Tibial nerve (tissue), 4 donors: ENCODE measurements at regions not wholly inside any gene's neighbourhood (a gene's known extent, or its start where the extent isn't known, plus 50 kb on each side); places are given as distances from the start of the nearest gene placed in this dataset.
"Not testable (repeated sequence)": the region's sequence is repeated elsewhere in the genome, so short reads cannot be mapped to it uniquely, and the experiment has no call there.

Experiments used
- DNase-seq, 2 donors: peaks; one replicate each; pipeline ENCODE4 v3.0.0-alpha.2; 2019; ENCODE audit warnings: low spot score in 2 of 2
- H3K27ac ChIP-seq, 4 donors: fragments of 200-600 bp; sonication (generic) in 3 of 4; one replicate each; pipeline ENCODE4 v1.5.1; 2017 to 2019; ENCODE audit warnings: mild to moderate bottlenecking in 1 of 4
- H3K27me3 ChIP-seq, 2 donors: fragments of 200-600 bp; sonication (generic) in 1 of 2; one replicate each; pipeline versions ENCODE4 v1.5.1 to v1.6.0; 2017 to 2019
- H3K36me3 ChIP-seq, 3 donors: fragments of 200-600 bp; sonication (generic); one replicate each; pipeline ENCODE4 v1.5.1; 2018 to 2019
- H3K4me1 ChIP-seq, 4 donors: fragments of 200-600 bp; sonication (generic) in 3 of 4; one replicate each; pipeline ENCODE4 v1.5.1; 2017 to 2019
- H3K4me3 ChIP-seq, 4 donors: fragments of 200-600 bp; sonication (generic) in 3 of 4; one replicate each; pipeline ENCODE4 v1.5.1; 2017 to 2019; ENCODE audit warnings: mild to moderate bottlenecking in 1 of 4, moderate library complexity in 1 of 4
- H3K9me3 ChIP-seq, 4 donors: fragments of 200-600 bp; sonication (generic) in 3 of 4; one replicate each; pipeline ENCODE4 v1.5.1; 2017 to 2019
- EP300 ChIP-seq, 2 donors: sonication (generic); formaldehyde crosslinking; IDR thresholded peaks; one replicate each; pipeline ENCODE4 v1.6.1; 2017; ENCODE audit warnings: antibody characterized with exemption in 2 of 2, mild to moderate bottlenecking in 1 of 2
- POLR2A ChIP-seq, 2 donors: fragments of 450-650 bp; IDR thresholded peaks; one replicate each; pipeline ENCODE4 v1.6.1; 2017; ENCODE audit warnings: antibody characterized with exemption in 2 of 2, mild to moderate bottlenecking in 2 of 2, moderate library complexity in 2 of 2
- WGBS, 2 donors: methylation state at CpG; one replicate each; pipeline ENCODE4 v1.1.5; 2018; 5-methylcytosine and 5-hydroxymethylcytosine counted together
- TF ChIP-seq, protein P1 (sequence below), 5 experiments: fragments of 200-600 bp in 3 of 5; fragments of 450-650 bp in 2 of 5; sonication (generic) in 3 of 5; IDR thresholded peaks; one replicate each; pipeline ENCODE4 v1.5.1; 2016 to 2019; ENCODE audit warnings: antibody characterized with exemption in 5 of 5, mild to moderate bottlenecking in 3 of 5, moderate library complexity in 2 of 5

- Histone ChIP-seq H3K36me3 (no peaks in the 10 kb centered on the region), H3K4me1 (no peaks in the 10 kb centered on the region), H3K9me3 (peaks cover 0 to 8% (median 0%) of the 10 kb centered on the region in 4 donors), H3K4me3 (no peak overlapping the region), H3K27ac (no peak overlapping the region), H3K27me3 (no peaks in the 10 kb centered on the region)
- no peak for DNase-seq
- TF ChIP-seq POLR2A (IDR thresholded peaks at IDR 0.05) (no peak), EP300 (IDR thresholded peaks at IDR 0.05) (no peak)
- TF ChIP-seq, protein P1, sequence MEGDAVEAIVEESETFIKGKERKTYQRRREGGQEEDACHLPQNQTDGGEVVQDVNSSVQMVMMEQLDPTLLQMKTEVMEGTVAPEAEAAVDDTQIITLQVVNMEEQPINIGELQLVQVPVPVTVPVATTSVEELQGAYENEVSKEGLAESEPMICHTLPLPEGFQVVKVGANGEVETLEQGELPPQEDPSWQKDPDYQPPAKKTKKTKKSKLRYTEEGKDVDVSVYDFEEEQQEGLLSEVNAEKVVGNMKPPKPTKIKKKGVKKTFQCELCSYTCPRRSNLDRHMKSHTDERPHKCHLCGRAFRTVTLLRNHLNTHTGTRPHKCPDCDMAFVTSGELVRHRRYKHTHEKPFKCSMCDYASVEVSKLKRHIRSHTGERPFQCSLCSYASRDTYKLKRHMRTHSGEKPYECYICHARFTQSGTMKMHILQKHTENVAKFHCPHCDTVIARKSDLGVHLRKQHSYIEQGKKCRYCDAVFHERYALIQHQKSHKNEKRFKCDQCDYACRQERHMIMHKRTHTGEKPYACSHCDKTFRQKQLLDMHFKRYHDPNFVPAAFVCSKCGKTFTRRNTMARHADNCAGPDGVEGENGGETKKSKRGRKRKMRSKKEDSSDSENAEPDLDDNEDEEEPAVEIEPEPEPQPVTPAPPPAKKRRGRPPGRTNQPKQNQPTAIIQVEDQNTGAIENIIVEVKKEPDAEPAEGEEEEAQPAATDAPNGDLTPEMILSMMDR (IDR thresholded peaks at IDR 0.05): no peak
- WGBS, 2 donors: 66 to 71% methylated on average over 2 of the region's 2 CpGs
Observed at GRCh38 chr14:56995010-56995409, 184.7 kb upstream of the OTX2 start.

DNA sequence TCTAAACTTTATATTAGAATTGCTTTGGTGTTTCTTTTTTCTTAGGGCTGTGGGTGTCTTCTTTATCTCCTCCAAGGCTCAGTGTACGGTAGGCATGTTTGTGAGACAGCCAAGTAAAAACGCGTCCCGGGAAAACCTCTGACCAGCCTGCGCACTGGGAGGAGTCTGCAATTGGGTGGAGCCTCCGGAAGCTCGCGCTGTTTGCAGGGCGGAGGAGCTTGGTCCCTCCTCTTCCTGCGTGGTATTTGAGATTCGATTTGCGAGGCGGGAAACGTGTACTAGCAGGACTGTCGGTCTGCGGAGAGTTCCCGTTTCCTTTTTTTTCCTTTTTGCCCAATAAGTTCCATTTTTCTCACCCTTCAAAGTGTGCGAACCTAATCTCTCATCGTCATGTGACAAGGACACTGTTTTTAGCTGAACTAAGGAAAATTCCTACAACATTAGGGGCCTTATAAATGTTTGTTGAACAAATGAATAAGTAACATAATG, 182.1 kb upstream of the OTX2 start:
- Histone ChIP-seq H3K4me1 (no peaks in the 10 kb centered on the region), H3K27me3 (no peaks in the 10 kb centered on the region), H3K27ac (no peak overlapping the region), H3K4me3 (no peak overlapping the region), H3K9me3 (peaks cover 0 to 8% (median 0%) of the 10 kb centered on the region in 4 donors), H3K36me3 (no peaks in the 10 kb centered on the region)
- DNase-seq: no peak
- TF ChIP-seq, protein P1 (IDR thresholded peaks at IDR 0.05): no peak
- TF ChIP-seq EP300 (IDR thresholded peaks at IDR 0.05): no peak
- TF ChIP-seq POLR2A (IDR thresholded peaks at IDR 0.05): no peak
- WGBS, 2 donors: 87 to 88% methylated on average over 19 of the region's 19 CpGs

GRCh38 chr14:56990991-56991627, 180.8 kb upstream of the OTX2 start:
- not testable (repeated sequence) for DNase-seq, H3K9me3 ChIP-seq, H3K4me3 ChIP-seq, H3K27ac ChIP-seq, H3K36me3 ChIP-seq, H3K27me3 ChIP-seq, H3K4me1 ChIP-seq
- 96 to 98% methylated on average over 32 to 35 of the region's 41 CpGs for WGBS, 2 donors

- no peak for TF ChIP-seq EP300 (IDR thresholded peaks at IDR 0.05)
- TF ChIP-seq, protein P1 (IDR thresholded peaks at IDR 0.05): no peak
- TF ChIP-seq POLR2A (IDR thresholded peaks at IDR 0.05): no peak
Observed at GRCh38 chr14:56989359-56989758, 179.1 kb upstream of the OTX2 start.

DNA sequence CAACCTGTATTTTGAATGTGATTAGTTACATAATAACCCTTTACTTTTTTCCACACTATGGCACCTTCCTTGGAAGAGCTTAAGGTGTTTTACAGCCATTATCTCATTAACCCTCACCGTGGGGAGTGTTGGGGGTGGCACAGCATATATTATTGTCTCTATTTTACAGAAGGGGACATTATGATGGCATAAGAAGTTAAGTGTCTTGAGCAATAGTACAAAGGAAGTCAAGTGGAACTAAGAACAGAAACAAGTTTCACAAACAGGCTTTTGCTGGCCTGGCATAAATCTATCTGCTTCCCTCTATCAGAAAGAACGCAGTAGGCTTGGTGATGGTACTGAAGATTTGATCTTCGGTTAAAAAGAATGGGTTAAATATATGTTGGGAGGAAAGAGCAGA, 169.7 kb upstream of the OTX2 start:
- Histone ChIP-seq H3K4me3 (no peak overlapping the region), H3K4me1 (no peaks in the 10 kb centered on the region), H3K36me3 (no peaks in the 10 kb centered on the region), H3K27ac (no peak overlapping the region), H3K27me3 (no peaks in the 10 kb centered on the region), H3K9me3 (no peaks in the 10 kb centered on the region)
- 71 to 75% methylated on average over 3 of the region's 3 CpGs for WGBS, 2 donors
- no peak for DNase-seq
- TF ChIP-seq POLR2A (IDR thresholded peaks at IDR 0.05) (no peak), EP300 (IDR thresholded peaks at IDR 0.05) (no peak)
- TF ChIP-seq, protein P1 (IDR thresholded peaks at IDR 0.05): no peak

More at GRCh38 chr14:56989359-56989758, 179.1 kb upstream of the OTX2 start:
- Histone ChIP-seq H3K4me3 (no peak overlapping the region), H3K9me3 (peaks cover 0 to 8% (median 0%) of the 10 kb centered on the region in 4 donors), H3K27me3 (no peaks in the 10 kb centered on the region), H3K4me1 (no peaks in the 10 kb centered on the region), H3K27ac (no peak overlapping the region), H3K36me3 (no peaks in the 10 kb centered on the region)
- DNase-seq: no peak
- 69 to 78% methylated on average over 5 of the region's 5 CpGs for WGBS, 2 donors
